H9 (cell line): ENCODE measurements at regions not wholly inside any gene's neighbourhood (a gene's known extent, or its start where the extent isn't known, plus 50 kb on each side); places are given as distances from the start of the nearest gene placed in this dataset.

Experiments
- DNase-seq: peaks from one replicate; pipeline ENCODE4 v3.0.0-alpha.2; 2017
- H2AFZ ChIP-seq: one replicate; pipeline ENCODE4 v1.6.1; 2013; ENCODE audit warnings: mild to moderate bottlenecking, low read length, control low read depth, moderate library complexity
- H2AK5ac ChIP-seq: 2 replicates; pipeline ENCODE4 v1.6.1; 2013; ENCODE audit warnings: low read length, control low read depth, mixed read lengths; ENCODE audit not compliant: insufficient read length
- H2BK120ac ChIP-seq: one replicate; pipeline ENCODE4 v1.6.1; 2013; ENCODE audit warnings: low read depth, mild to moderate bottlenecking, low read length, control low read depth, inconsistent platforms; ENCODE audit not compliant: poor library complexity, severe bottlenecking
- H2BK12ac ChIP-seq: 2 replicates; pipeline ENCODE4 v1.6.1; 2013; ENCODE audit warnings: low read length, control low read depth, mixed read lengths, low read depth; ENCODE audit not compliant: insufficient read length
- H2BK15ac ChIP-seq: 2 replicates; pipeline ENCODE4 v1.6.1; 2013; ENCODE audit warnings: low read depth, low read length, control low read depth
- H2BK20ac ChIP-seq: one replicate; pipeline ENCODE4 v1.6.1; 2013; ENCODE audit warnings: low read depth, mild to moderate bottlenecking, low read length, control low read depth, inconsistent platforms; ENCODE audit not compliant: poor library complexity, severe bottlenecking
- H2BK5ac ChIP-seq: 2 replicates; pipeline ENCODE4 v1.6.1; 2013; ENCODE audit warnings: low read length, control low read depth, mixed read lengths; ENCODE audit not compliant: insufficient read length
- H3K14ac ChIP-seq: 2 replicates; pipeline ENCODE4 v1.6.1; 2013; ENCODE audit warnings: low read length, control low read depth; ENCODE audit not compliant: insufficient read depth
- H3K18ac ChIP-seq: 2 replicates; pipeline ENCODE4 v1.6.1; 2013; ENCODE audit warnings: low read depth, mild to moderate bottlenecking, mixed read lengths, low read length, control low read depth; ENCODE audit not compliant: insufficient read length
- H3K23ac ChIP-seq: 2 replicates; pipeline ENCODE4 v1.6.1; 2013; ENCODE audit warnings: low read length, control low read depth, mixed read lengths, low read depth; ENCODE audit not compliant: insufficient read length
- H3K23me2 ChIP-seq: 2 replicates; pipeline ENCODE4 v1.6.1; 2013; ENCODE audit warnings: low read depth, mild to moderate bottlenecking, mixed read lengths, low read length, control low read depth; ENCODE audit not compliant: insufficient read length, poor library complexity, severe bottlenecking
- H3K27ac ChIP-seq: 2 replicates; pipeline ENCODE4 v1.5.1; 2013; ENCODE audit warnings: low read length, control low read depth, mixed read lengths, low read depth; ENCODE audit not compliant: insufficient read length
- H3K27me3 ChIP-seq: 2 replicates; pipeline ENCODE4 v1.6.1; 2013; ENCODE audit warnings: low read length, control low read depth, inconsistent platforms; ENCODE audit not compliant: insufficient read depth
- H3K4ac ChIP-seq: 2 replicates; pipeline ENCODE4 v1.6.1; 2013; ENCODE audit warnings: low read depth, mild to moderate bottlenecking, control low read depth, inconsistent platforms, low read length, moderate library complexity
- H3K4me1 ChIP-seq: 2 replicates; pipeline ENCODE4 v1.6.1; 2013; ENCODE audit warnings: low read length, control low read depth, inconsistent platforms; ENCODE audit not compliant: insufficient read depth
- H3K4me2 ChIP-seq: 2 replicates; pipeline ENCODE4 v1.6.1; 2013; ENCODE audit warnings: low read length, control low read depth, mixed read lengths; ENCODE audit not compliant: insufficient read length, insufficient read depth
- H3K56ac ChIP-seq: 2 replicates; pipeline ENCODE4 v1.6.1; 2013; ENCODE audit warnings: low read depth, mild to moderate bottlenecking, mixed read lengths, low read length, control low read depth; ENCODE audit not compliant: insufficient read length
- H3K79me1 ChIP-seq: 2 replicates; pipeline ENCODE4 v1.6.1; 2013; ENCODE audit warnings: low read depth, mild to moderate bottlenecking, moderate library complexity, low read length, control low read depth, inconsistent platforms; ENCODE audit not compliant: insufficient read depth, poor library complexity, severe bottlenecking
- H3K79me2 ChIP-seq: 2 replicates; pipeline ENCODE4 v1.6.1; 2013; ENCODE audit warnings: low read length, control low read depth, inconsistent platforms; ENCODE audit not compliant: insufficient read depth
- H3K9ac ChIP-seq: 2 replicates; pipeline ENCODE4 v1.6.1; 2013; ENCODE audit warnings: low read length, control low read depth, mixed read lengths; ENCODE audit not compliant: insufficient read length; ENCODE audit errors: extremely low read depth
- H3K9me3 ChIP-seq: one replicate; pipeline ENCODE4 v1.6.1; 2013; ENCODE audit warnings: low read depth, low read length, inconsistent platforms; ENCODE audit not compliant: control insufficient read depth
- H3T11ph ChIP-seq: one replicate; pipeline ENCODE4 v1.6.1; 2013; ENCODE audit warnings: mild to moderate bottlenecking, low read length, control low read depth, inconsistent platforms
- H4K20me1 ChIP-seq: one replicate; pipeline ENCODE4 v1.6.1; 2013; ENCODE audit not compliant: control insufficient read depth, insufficient read length, insufficient read depth
- H4K5ac ChIP-seq: 2 replicates; pipeline ENCODE4 v1.6.1; 2013; ENCODE audit warnings: low read depth, mild to moderate bottlenecking, mixed read lengths, low read length, control low read depth; ENCODE audit not compliant: insufficient read length
- H4K8ac ChIP-seq: replicated peaks from 2 replicates; pipeline ENCODE4 v1.6.1; 2013; ENCODE audit warnings: low read length, control low read depth, mixed read lengths, low read depth; ENCODE audit not compliant: insufficient read length
- H4K91ac ChIP-seq: 2 replicates; pipeline ENCODE4 v1.6.1; 2013; ENCODE audit warnings: low read depth, mild to moderate bottlenecking, moderate library complexity, mixed read lengths, low read length, control low read depth; ENCODE audit not compliant: insufficient read length
- H3K27ac Mint-ChIP-seq, 3 experiments: 2 replicates in 2 of 3; 3 replicates in 1 of 3; pipeline ENCODE4 v1.8.0; 2020 to 2021; ENCODE audit warnings: mixed read lengths in 3 of 3, mild to moderate bottlenecking in 1 of 3, moderate library complexity in 1 of 3
- H3K27me3 Mint-ChIP-seq: 2 replicates; pipeline ENCODE4 v1.8.0; 2021; ENCODE audit warnings: low read depth, mild to moderate bottlenecking, moderate library complexity, mixed read lengths
- H3K36me3 Mint-ChIP-seq, 3 experiments: 2 replicates in 2 of 3; 3 replicates in 1 of 3; pipeline ENCODE4 v1.8.0; 2020 to 2021; ENCODE audit warnings: low read depth in 3 of 3, mixed read lengths in 3 of 3; ENCODE audit not compliant: insufficient read depth in 1 of 3
- H3K4me1 Mint-ChIP-seq, 2 experiments: 2 replicates each; pipeline ENCODE4 v1.8.0; 2020; ENCODE audit warnings: mixed read lengths in 2 of 2
- H3K4me3 Mint-ChIP-seq, 2 experiments: 2 replicates in 1 of 2; 3 replicates in 1 of 2; pipeline ENCODE4 v1.8.0; 2020 to 2021; ENCODE audit warnings: mild to moderate bottlenecking in 2 of 2, mixed read lengths in 2 of 2, moderate library complexity in 1 of 2
- H3K9me3 Mint-ChIP-seq, 2 experiments: 2 replicates in 1 of 2; 3 replicates in 1 of 2; pipeline ENCODE4 v1.8.0; 2020; ENCODE audit warnings: mild to moderate bottlenecking in 2 of 2, mixed read lengths in 2 of 2, moderate library complexity in 1 of 2
- CTCF ChIP-seq: fragments of 200-600 bp; sonication (generic); conservative IDR thresholded peaks from 3 replicates; pipeline ENCODE4 v1.8.0; 2021; ENCODE audit warnings: antibody characterized with exemption, mild to moderate bottlenecking
- WGBS: extraction: QIAGEN DNeasy Blood & Tissue Kit; methylation state at CpG from one replicate; pipeline ENCODE4 v1.1.7; 2013; ENCODE audit warnings: missing lambda C conversion rate, low lambda C conversion rate, mixed read lengths; ENCODE audit not compliant: insufficient read length; ENCODE audit errors: extremely low coverage; 5-methylcytosine and 5-hydroxymethylcytosine counted together

GRCh38 chr1:209103092-209103491, 480.4 kb upstream of the CAMK1G start:
- H3K36me3 Mint-ChIP-seq, result peaks cover 4 to 9% (median 5%) of the 10 kb centered on the region in 3 experiments; a peak in 6 of 7 replicates
- WGBS, result no CpG with 5 or more reads among the region's 4 CpGs
- H2AFZ ChIP-seq, result no peak overlapping the region

More at GRCh38 chr1:209103092-209103491, 480.4 kb upstream of the CAMK1G start:
- Mint-ChIP-seq H3K27me3 (peaks cover 2% of the 10 kb centered on the region; the same call in 1 of the 2 replicates), H3K4me1 (peaks cover 24 to 26% of the 10 kb centered on the region in 2 experiments), H3K4me3 (no peak overlapping the region), H3K9me3 (peaks cover 9 to 11% of the 10 kb centered on the region in 2 experiments; a peak in 4 of 5 replicates), H3K27ac (no peak overlapping the region; a peak in 1 of 7 replicates)
- H3K4me2 ChIP-seq, result no peak overlapping the region
- no peak overlapping the region for H3K18ac ChIP-seq
- no peak overlapping the region for H4K5ac ChIP-seq
- H3K79me1 ChIP-seq, result no peaks in the 10 kb centered on the region
- H3K79me2 ChIP-seq, result no peaks in the 10 kb centered on the region
- TF ChIP-seq CTCF, result no peak
- peaks cover 4% of the 10 kb centered on the region; the same call in 1 of the 2 replicates for H3K4me1 ChIP-seq
- no peak overlapping the region for H3K4ac ChIP-seq
- H3K27ac ChIP-seq, result no peak overlapping the region
- no peak for DNase-seq
- H2BK20ac ChIP-seq, result no peak overlapping the region
- H3K27me3 ChIP-seq, result no peaks in the 10 kb centered on the region
- no peak overlapping the region for H2AK5ac ChIP-seq
- H3T11ph ChIP-seq, result no peak overlapping the region
- H3K9ac ChIP-seq, result no peak overlapping the region
- no peaks in the 10 kb centered on the region for H3K9me3 ChIP-seq
- no peak overlapping the region for H4K91ac ChIP-seq
- H3K23ac ChIP-seq, result no peak overlapping the region
- no peak overlapping the region for H2BK120ac ChIP-seq
- no peak overlapping the region for H2BK15ac ChIP-seq
- H2BK12ac ChIP-seq, result no peak overlapping the region
- no peak overlapping the region for H3K56ac ChIP-seq
- H4K8ac ChIP-seq, result no peak overlapping the region
- H2BK5ac ChIP-seq, result no peak overlapping the region
- no peak overlapping the region for H3K14ac ChIP-seq
- no peaks in the 10 kb centered on the region for H3K23me2 ChIP-seq
- no peaks in the 10 kb centered on the region for H4K20me1 ChIP-seq
